ENCODE measurements at regions not wholly inside any gene's neighbourhood (a gene's known extent, or its start where the extent isn't known, plus 50 kb on each side); places are given as distances from the start of the nearest gene placed in this dataset.
"Not testable (repeated sequence)": the region's sequence is repeated elsewhere in the genome, so short reads cannot be mapped to it uniquely, and the experiment has no call there.

DNA sequence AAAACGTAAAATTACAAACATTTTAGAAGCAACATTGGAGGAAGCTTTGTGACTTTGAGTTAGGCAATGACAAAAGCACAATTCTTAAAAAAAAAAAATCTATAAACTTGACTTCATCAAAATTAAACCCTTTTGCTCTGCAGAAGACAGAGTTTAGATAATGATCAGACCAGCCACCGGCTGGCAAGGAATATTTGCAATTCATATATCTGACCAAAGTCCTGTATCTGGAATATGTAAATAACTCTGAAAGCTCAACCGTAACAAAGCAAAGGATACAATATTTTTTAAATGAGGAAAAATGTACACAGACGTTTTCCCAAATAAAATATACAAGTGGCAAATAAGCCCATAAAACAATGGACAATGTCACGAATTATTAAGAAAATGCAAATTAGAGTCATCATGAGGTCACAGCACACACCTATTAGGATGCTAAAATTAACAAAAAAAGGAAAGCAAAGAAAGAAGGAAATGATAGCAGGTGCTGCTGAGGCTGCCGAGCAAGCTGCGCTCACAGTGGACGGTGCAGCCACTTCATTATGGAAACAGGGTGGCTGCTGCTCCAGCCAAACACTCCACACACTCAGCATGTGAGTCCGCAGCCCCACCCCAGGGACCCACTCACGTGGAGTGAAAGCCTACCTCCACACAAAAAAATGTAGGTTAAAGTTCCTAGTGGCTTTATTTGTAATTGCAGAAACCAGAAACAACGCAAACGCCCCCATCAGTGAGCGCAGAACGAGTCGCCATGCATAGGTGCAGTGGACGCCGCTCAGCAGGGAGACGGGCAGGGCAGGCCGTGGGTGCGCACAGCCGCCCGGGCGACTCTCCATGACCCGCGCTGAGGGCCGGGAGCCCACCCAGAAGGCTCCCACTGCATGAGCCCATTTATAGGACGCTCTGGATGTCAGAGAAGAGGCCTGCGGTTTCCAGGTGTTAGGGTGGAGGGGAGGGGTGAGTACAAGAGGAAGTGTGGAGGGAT is 375.4 kb downstream of the ADGRD1 start:
- WGBS, 2 experiments (ENCODE audit: extremely low coverage in 1 of 2, insufficient coverage in 1 of 2, insufficient read length in 1 of 2, insufficient replicate concordance in 2 of 2, low coverage in 1 of 2, low lambda C conversion rate in 2 of 2, missing lambda C conversion rate in 1 of 2): 91% methylated on average over 20 of the region's 28 CpGs; no CpG with 5 or more reads in 1 of the 2 experiments
- Histone ChIP-seq H3K23me2 (ENCODE audit: low read depth, low read length) (peaks cover 10% of the 10 kb centered on the region; the same call in 1 of the 2 replicates), H3K9me3 (ENCODE audit: insufficient read depth in 2 of 2, low read depth in 1 of 2, low read length in 1 of 2) (peaks cover 5 to 12% of the 10 kb centered on the region in 2 experiments; a peak in 1 of 4 replicates)
- FAIRE-seq (peak; percentile 28), DNase-seq (ENCODE audit: low read depth in 1 of 2, low spot score in 2 of 2) (peak in 1 of 2 experiments; percentile 11)
- H3K79me1 ChIP-seq (ENCODE audit: low read depth, low read length); H2BK120ac ChIP-seq (replicated peaks; ENCODE audit: low read depth, low read length); H3K79me2 ChIP-seq (ENCODE audit: control insufficient read depth in 1 of 2, insufficient read depth in 2 of 2, low read length in 2 of 2); H4K8ac ChIP-seq (ENCODE audit: extremely low read depth, insufficient read depth, low read length); H3K27me3 ChIP-seq (replicated peaks in 1 of 4; ENCODE audit: control insufficient read depth in 3 of 4, extremely low read depth in 1 of 4, insufficient read depth in 3 of 4, low read length in 3 of 4); H2BK12ac ChIP-seq (ENCODE audit: low read depth, low read length); H3K14ac ChIP-seq (ENCODE audit: insufficient read length); H3K18ac ChIP-seq (ENCODE audit: extremely low read depth, low read length); H3K4me1 ChIP-seq (replicated peaks in 1 of 4; ENCODE audit: control insufficient read depth in 3 of 4, insufficient read depth in 4 of 4, low read length in 3 of 4); H2BK5ac ChIP-seq (ENCODE audit: low read depth, low read length); H4K5ac ChIP-seq (ENCODE audit: insufficient read length, low read depth, low read length); H2BK20ac ChIP-seq (ENCODE audit: low read length); H3K56ac ChIP-seq (replicated peaks; ENCODE audit: insufficient read length, low read depth, low read length); H3K4me2 ChIP-seq (ENCODE audit: insufficient read depth in 1 of 2, low read depth in 2 of 2, low read length in 2 of 2); H2AFZ ChIP-seq (ENCODE audit: low read length); H3K23ac ChIP-seq (ENCODE audit: insufficient read length); H2BK15ac ChIP-seq (ENCODE audit: low read length); H3K36me3 ChIP-seq (ENCODE audit: control insufficient read depth in 2 of 4, insufficient read depth in 4 of 4, low read length in 3 of 4); H3K4ac ChIP-seq (replicated peaks; ENCODE audit: insufficient read length, low read depth, low read length); H4K20me1 ChIP-seq (replicated peaks in 1 of 2; ENCODE audit: control insufficient read depth in 1 of 2, insufficient read depth in 2 of 2, low read length in 2 of 2); H3K4me3 ChIP-seq (ENCODE audit: extremely low read depth in 1 of 4, insufficient read depth in 2 of 4, low read depth in 3 of 4, low read length in 4 of 4); H4K91ac ChIP-seq (replicated peaks; ENCODE audit: insufficient read length, low read length); H3K27ac ChIP-seq (ENCODE audit: low read depth, low read length); H2AK5ac ChIP-seq (ENCODE audit: low read depth, low read length); H3K9ac ChIP-seq (replicated peaks in 1 of 4; ENCODE audit: extremely low read depth in 1 of 4, low read depth in 3 of 4, low read length in 3 of 4); POLR2A ChIA-PET (ENCODE audit: partially characterized antibody): not testable (repeated sequence)
- CTCF ChIA-PET (ENCODE audit: partially characterized antibody): interaction anchor here (0.6 to 1.2 kb wide), 2 partner anchors 59 to 102 kb away, joined by 3 read pairs; no protein-coding TSS in a partner anchor

All from H1 (cell line).